Ovary (tissue), 3 donors: ENCODE measurements at regions not wholly inside any gene's neighbourhood (a gene's known extent, or its start where the extent isn't known, plus 50 kb on each side); places are given as distances from the start of the nearest gene placed in this dataset.

Experiments used
- EP300 ChIP-seq: sonication (generic); formaldehyde crosslinking; IDR thresholded peaks from one replicate; pipeline ENCODE4 v1.6.1; 2017; ENCODE audit warnings: antibody characterized with exemption
- POLR2A ChIP-seq: fragments of 450-650 bp; IDR thresholded peaks from one replicate; pipeline ENCODE4 v1.6.1; 2017; ENCODE audit warnings: antibody characterized with exemption, mild to moderate bottlenecking, moderate library complexity
- TF ChIP-seq, protein P1 (sequence below), 3 donors: fragments of 450-650 bp in 2 of 3; fragments of 200-600 bp in 1 of 3; IDR thresholded peaks; one replicate each; pipeline versions ENCODE4 v1.5.1 to v1.8.0; 2016 to 2022; ENCODE audit warnings: antibody characterized with exemption in 3 of 3, mild to moderate bottlenecking in 1 of 3
- donor health status: DM: no; HTN: no; CAD: no.

DNA sequence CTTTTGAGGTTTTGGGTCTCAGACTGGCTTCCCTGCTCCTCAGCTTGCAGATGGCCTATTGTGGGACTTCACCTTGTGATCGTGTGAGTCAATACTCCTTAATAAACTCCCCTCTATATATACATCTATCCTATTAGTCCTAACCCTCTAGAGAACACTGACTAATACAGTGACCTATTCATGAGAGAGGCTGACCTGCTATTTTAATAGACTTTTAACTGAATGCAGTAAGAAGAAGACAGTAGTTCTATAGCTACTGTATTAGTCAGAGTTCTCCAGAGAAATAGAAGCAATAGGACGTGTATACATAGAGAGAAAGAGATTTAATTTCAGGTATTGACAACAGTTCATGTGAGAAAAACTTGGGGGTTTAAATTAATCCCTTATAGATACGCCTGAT is 53.3 kb upstream of the SMLR1 start:
- TF ChIP-seq, protein P1, sequence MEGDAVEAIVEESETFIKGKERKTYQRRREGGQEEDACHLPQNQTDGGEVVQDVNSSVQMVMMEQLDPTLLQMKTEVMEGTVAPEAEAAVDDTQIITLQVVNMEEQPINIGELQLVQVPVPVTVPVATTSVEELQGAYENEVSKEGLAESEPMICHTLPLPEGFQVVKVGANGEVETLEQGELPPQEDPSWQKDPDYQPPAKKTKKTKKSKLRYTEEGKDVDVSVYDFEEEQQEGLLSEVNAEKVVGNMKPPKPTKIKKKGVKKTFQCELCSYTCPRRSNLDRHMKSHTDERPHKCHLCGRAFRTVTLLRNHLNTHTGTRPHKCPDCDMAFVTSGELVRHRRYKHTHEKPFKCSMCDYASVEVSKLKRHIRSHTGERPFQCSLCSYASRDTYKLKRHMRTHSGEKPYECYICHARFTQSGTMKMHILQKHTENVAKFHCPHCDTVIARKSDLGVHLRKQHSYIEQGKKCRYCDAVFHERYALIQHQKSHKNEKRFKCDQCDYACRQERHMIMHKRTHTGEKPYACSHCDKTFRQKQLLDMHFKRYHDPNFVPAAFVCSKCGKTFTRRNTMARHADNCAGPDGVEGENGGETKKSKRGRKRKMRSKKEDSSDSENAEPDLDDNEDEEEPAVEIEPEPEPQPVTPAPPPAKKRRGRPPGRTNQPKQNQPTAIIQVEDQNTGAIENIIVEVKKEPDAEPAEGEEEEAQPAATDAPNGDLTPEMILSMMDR (IDR thresholded peaks at IDR 0.05), result no peak
- TF ChIP-seq POLR2A (no peak), EP300 (no peak)
